Astrocyte (in vitro differentiated cells and primary cell): ENCODE measurements at regions not wholly inside any gene's neighbourhood (a gene's known extent, or its start where the extent isn't known, plus 50 kb on each side); places are given as distances from the start of the nearest gene placed in this dataset.
A peak's percentile ranks its signal among the peaks of the same experiment; 100 is the strongest.

Experiments used
- DNase-seq: peaks from one replicate; pipeline ENCODE4 v3.0.0-alpha.2; 2010; ENCODE audit warnings: low read depth
- FAIRE-seq: peaks from 2 replicates; lab custom pipeline; 2011; peaks lifted over from hg19 to GRCh38; lab: Jason Lieb, UNC
- H2AFZ ChIP-seq: 2 replicates; pipeline ENCODE4 v1.6.0; 2012; ENCODE audit warnings: low read depth, low read length, inconsistent platforms
- H3K27ac ChIP-seq: 2 replicates; pipeline ENCODE4 v1.5.1; 2011; ENCODE audit warnings: low read depth, low read length, inconsistent platforms
- H3K27me3 ChIP-seq: 2 replicates; pipeline ENCODE4 v1.6.0; 2011; ENCODE audit warnings: low read length, inconsistent platforms; ENCODE audit not compliant: insufficient read depth
- H3K36me3 ChIP-seq: 2 replicates; pipeline ENCODE4 v1.5.1; 2011; ENCODE audit warnings: low read length, inconsistent platforms; ENCODE audit not compliant: insufficient read depth
- H3K4me1 ChIP-seq: 2 replicates; pipeline ENCODE4 v1.5.1; 2011; ENCODE audit warnings: low read length, inconsistent platforms; ENCODE audit not compliant: insufficient read depth
- H3K4me2 ChIP-seq: 2 replicates; pipeline ENCODE4 v1.6.0; 2012; ENCODE audit warnings: low read length, inconsistent platforms
- H3K4me3 ChIP-seq: 2 replicates; pipeline ENCODE4 v1.5.1; 2011; ENCODE audit warnings: low read depth, mild to moderate bottlenecking, low read length, inconsistent platforms; ENCODE audit not compliant: insufficient read depth
- H3K79me2 ChIP-seq: 2 replicates; pipeline ENCODE4 v1.6.0; 2012; ENCODE audit warnings: mild to moderate bottlenecking, low read length, inconsistent platforms; ENCODE audit not compliant: insufficient read depth
- H3K9ac ChIP-seq: 2 replicates; pipeline ENCODE4 v1.6.0; 2012; ENCODE audit warnings: mild to moderate bottlenecking, low read length, inconsistent platforms
- H3K9me3 ChIP-seq: 2 replicates; pipeline ENCODE4 v1.5.1; 2012; ENCODE audit warnings: low read depth, mild to moderate bottlenecking, low read length, inconsistent platforms; ENCODE audit not compliant: insufficient read depth
- H4K20me1 ChIP-seq: 2 replicates; pipeline ENCODE4 v1.6.0; 2012; ENCODE audit warnings: low read length, inconsistent platforms; ENCODE audit not compliant: insufficient read depth
- H3K27ac Mint-ChIP-seq: one replicate; pipeline ENCODE4 v1.8.0; 2021; ENCODE audit warnings: mild to moderate bottlenecking, mixed read lengths; ENCODE audit not compliant: unreplicated experiment
- H3K27me3 Mint-ChIP-seq: one replicate; pipeline ENCODE4 v1.8.0; 2021; ENCODE audit warnings: low read depth, mixed read lengths; ENCODE audit not compliant: unreplicated experiment
- H3K36me3 Mint-ChIP-seq: one replicate; pipeline ENCODE4 v1.8.0; 2021; ENCODE audit warnings: low read depth, mixed read lengths; ENCODE audit not compliant: unreplicated experiment
- H3K4me1 Mint-ChIP-seq: one replicate; pipeline ENCODE4 v1.8.0; 2021; ENCODE audit warnings: low read depth, mixed read lengths; ENCODE audit not compliant: unreplicated experiment
- H3K4me3 Mint-ChIP-seq: one replicate; pipeline ENCODE4 v1.8.0; 2021; ENCODE audit warnings: mild to moderate bottlenecking, moderate library complexity, mixed read lengths; ENCODE audit not compliant: unreplicated experiment
- H3K9me3 Mint-ChIP-seq: one replicate; pipeline ENCODE4 v1.8.0; 2021; ENCODE audit warnings: mild to moderate bottlenecking, mixed read lengths; ENCODE audit not compliant: unreplicated experiment
- EZH2 ChIP-seq: IDR thresholded peaks from 2 replicates; pipeline ENCODE4 v1.6.1; 2012; ENCODE audit warnings: mild to moderate bottlenecking, low read length, inconsistent platforms; ENCODE audit not compliant: insufficient read depth
- TF ChIP-seq, protein P1 (sequence below): IDR thresholded peaks from 2 replicates; pipeline ENCODE4 v1.5.1; 2011; ENCODE audit warnings: low read depth, mild to moderate bottlenecking, inconsistent platforms, low read length, moderate library complexity; ENCODE audit not compliant: insufficient read depth

DNA sequence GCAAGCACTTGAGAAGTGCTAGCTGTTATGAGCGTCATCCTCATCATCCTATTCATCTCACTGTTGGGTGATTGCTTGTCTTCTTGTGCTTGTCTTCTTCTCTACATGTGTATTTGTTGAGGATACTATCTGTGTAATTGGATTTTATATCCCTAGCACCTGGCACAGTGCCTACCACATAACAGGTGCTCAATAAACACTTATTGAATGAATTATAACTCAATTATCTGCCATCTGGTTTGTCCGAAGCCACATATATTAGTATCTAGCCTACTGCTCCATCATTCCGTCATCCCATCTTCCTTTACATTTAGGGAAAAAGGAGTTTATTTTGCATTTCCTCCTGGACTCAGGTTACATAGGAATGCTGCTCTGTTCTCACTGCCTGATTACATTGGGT lies 330.4 kb upstream of the ETAA1 start:
- Mint-ChIP-seq H3K27ac (no peak overlapping the region), H3K9me3 (peaks cover 3% of the 10 kb centered on the region), H3K36me3 (no peaks in the 10 kb centered on the region), H3K4me3 (no peak overlapping the region), H3K27me3 (peaks cover 13% of the 10 kb centered on the region), H3K4me1 (peaks cover 7% of the 10 kb centered on the region)
- Histone ChIP-seq H4K20me1 (no peaks in the 10 kb centered on the region), H3K4me3 (no peak overlapping the region), H3K4me2 (no peak overlapping the region), H3K9me3 (no peaks in the 10 kb centered on the region), H3K36me3 (no peaks in the 10 kb centered on the region), H3K27ac (no peak overlapping the region), H3K4me1 (no peaks in the 10 kb centered on the region), H2AFZ (no peak overlapping the region), H3K27me3 (no peaks in the 10 kb centered on the region), H3K9ac (no peak overlapping the region), H3K79me2 (no peaks in the 10 kb centered on the region)
- TF ChIP-seq, protein P1, sequence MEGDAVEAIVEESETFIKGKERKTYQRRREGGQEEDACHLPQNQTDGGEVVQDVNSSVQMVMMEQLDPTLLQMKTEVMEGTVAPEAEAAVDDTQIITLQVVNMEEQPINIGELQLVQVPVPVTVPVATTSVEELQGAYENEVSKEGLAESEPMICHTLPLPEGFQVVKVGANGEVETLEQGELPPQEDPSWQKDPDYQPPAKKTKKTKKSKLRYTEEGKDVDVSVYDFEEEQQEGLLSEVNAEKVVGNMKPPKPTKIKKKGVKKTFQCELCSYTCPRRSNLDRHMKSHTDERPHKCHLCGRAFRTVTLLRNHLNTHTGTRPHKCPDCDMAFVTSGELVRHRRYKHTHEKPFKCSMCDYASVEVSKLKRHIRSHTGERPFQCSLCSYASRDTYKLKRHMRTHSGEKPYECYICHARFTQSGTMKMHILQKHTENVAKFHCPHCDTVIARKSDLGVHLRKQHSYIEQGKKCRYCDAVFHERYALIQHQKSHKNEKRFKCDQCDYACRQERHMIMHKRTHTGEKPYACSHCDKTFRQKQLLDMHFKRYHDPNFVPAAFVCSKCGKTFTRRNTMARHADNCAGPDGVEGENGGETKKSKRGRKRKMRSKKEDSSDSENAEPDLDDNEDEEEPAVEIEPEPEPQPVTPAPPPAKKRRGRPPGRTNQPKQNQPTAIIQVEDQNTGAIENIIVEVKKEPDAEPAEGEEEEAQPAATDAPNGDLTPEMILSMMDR: no peak
- TF ChIP-seq EZH2: no peak
- DNase-seq (no peak), FAIRE-seq (no peak)

DNA sequence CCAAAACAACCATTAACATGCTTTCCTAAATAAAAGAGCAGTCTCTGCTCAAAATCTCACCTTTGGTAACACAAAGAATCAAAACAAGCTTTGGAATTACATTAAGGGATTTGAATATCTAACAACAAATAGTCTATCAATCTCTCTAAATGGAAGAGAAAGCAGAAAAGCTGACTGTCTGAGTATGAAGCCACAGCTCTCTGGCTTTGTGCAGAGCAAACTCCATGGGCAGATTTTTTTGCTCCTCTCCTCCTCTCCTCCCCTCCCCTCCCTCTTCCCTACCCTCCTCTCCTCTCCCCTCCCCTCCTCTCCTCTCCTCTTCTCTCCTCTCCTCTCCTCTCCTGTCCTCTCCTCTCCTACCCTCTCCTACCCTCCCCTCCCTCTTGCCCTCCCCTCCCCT lies 329.5 kb upstream of the ETAA1 start:
- no peak for DNase-seq
- Mint-ChIP-seq H3K9me3 (peaks cover 3% of the 10 kb centered on the region), H3K36me3 (no peaks in the 10 kb centered on the region)

DNA sequence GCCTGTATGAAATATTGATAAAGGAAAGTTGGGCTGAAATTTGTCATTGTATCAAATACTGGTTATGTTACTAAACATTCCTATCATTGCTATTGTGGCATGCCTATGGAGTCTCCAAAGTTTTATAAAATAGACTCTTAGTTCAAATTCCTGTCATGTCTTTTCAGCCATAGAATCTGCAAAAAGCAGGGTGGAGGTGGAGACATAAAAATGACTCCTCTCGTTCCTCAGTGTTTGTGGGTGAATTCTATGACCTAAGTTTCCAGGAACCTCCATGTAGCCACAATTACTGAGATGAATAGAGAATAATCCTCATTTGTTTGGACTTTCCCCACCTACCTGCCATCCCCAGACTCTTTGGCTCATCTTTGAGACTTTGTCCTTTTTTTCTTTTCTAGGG lies 326.3 kb upstream of the ETAA1 start:
- peaks cover 3% of the 10 kb centered on the region for H3K9me3 Mint-ChIP-seq
- no peak overlapping the region for H3K4me2 ChIP-seq
- no peak overlapping the region for H2AFZ ChIP-seq
- no peaks in the 10 kb centered on the region for H3K9me3 ChIP-seq
- no peaks in the 10 kb centered on the region for H3K36me3 ChIP-seq
- H3K79me2 ChIP-seq: no peaks in the 10 kb centered on the region
- H3K4me1 Mint-ChIP-seq: peaks cover 5% of the 10 kb centered on the region
- DNase-seq: peak; percentile 49
- TF ChIP-seq, protein P1: no peak
- no peak for TF ChIP-seq EZH2
- H3K27ac ChIP-seq: no peak overlapping the region
- peaks cover 15% of the 10 kb centered on the region for H3K27me3 Mint-ChIP-seq
- no peak overlapping the region for H3K9ac ChIP-seq
- H3K27ac Mint-ChIP-seq: no peak overlapping the region
- no peaks in the 10 kb centered on the region for H4K20me1 ChIP-seq
- FAIRE-seq: no peak
- H3K4me3 Mint-ChIP-seq: no peak overlapping the region
- no peak overlapping the region for H3K4me3 ChIP-seq
- H3K36me3 Mint-ChIP-seq: no peaks in the 10 kb centered on the region
- H3K27me3 ChIP-seq: no peaks in the 10 kb centered on the region
- H3K4me1 ChIP-seq: no peaks in the 10 kb centered on the region

More for the DNA sequence above, 329.5 kb upstream of the ETAA1 start:
- Histone ChIP-seq H3K9me3 (no peaks in the 10 kb centered on the region), H4K20me1 (no peaks in the 10 kb centered on the region), H3K4me2 (no peak overlapping the region), H3K9ac (no peak overlapping the region), H3K27me3 (no peaks in the 10 kb centered on the region), H3K27ac (no peak overlapping the region), H3K4me1 (no peaks in the 10 kb centered on the region), H3K79me2 (no peaks in the 10 kb centered on the region), H3K4me3 (no peak overlapping the region), H2AFZ (no peak overlapping the region), H3K36me3 (no peaks in the 10 kb centered on the region)
- no peak for FAIRE-seq
- TF ChIP-seq, protein P1: no peak
- no peak for TF ChIP-seq EZH2
- Mint-ChIP-seq H3K4me3 (no peak overlapping the region), H3K27ac (no peak overlapping the region), H3K4me1 (peaks cover 7% of the 10 kb centered on the region), H3K27me3 (peaks cover 13% of the 10 kb centered on the region)
